ENCODE measurements at regions not wholly inside any gene's neighbourhood (a gene's known extent, or its start where the extent isn't known, plus 50 kb on each side); places are given as distances from the start of the nearest gene placed in this dataset.

DNA sequence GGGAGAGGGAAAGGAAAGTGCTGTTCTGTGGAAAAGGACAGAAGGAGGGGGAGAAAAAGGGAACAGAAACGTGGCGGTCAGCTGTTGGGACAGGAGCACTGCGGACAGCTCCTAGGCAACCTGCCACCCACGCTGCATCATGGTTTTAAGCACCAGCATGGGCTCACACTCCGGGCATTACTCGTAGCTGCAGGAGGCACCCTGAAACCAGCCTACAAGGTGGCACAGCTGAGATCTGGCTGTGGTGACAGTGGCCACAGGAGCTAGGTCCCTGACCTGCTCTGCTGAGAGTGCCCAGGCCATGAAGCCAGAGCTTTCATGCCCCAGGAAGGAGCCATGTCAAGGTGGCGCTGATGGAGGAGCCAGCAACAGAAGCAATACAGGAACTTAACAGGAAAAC is 161.4 kb upstream of the ST8SIA2 start:
- TF ChIP-seq RFX5 (IDR thresholded peaks at IDR 0.05; ENCODE audit: low read depth, low read length) (no peak), MXI1 (IDR thresholded peaks at IDR 0.05; ENCODE audit: borderline replicate concordance, low read depth, low read length) (no peak), POLR2A (IDR thresholded peaks at IDR 0.05; ENCODE audit: low read depth, low read length) (no peak), SMC3 (IDR thresholded peaks at IDR 0.05; ENCODE audit: low read depth, low read length) (no peak), CEBPB (IDR thresholded peaks at IDR 0.05; ENCODE audit: low read depth, low read length) (no peak), NFE2L2 (IDR thresholded peaks at IDR 0.05; ENCODE audit: low read depth, low read length) (no peak), CHD1 (IDR thresholded peaks at IDR 0.05; ENCODE audit: low read depth, low read length) (no peak), FOS (IDR thresholded peaks at IDR 0.05; ENCODE audit: low read depth, low read length) (no peak), RAD21 (IDR thresholded peaks at IDR 0.05; ENCODE audit: low read length) (no peak), MAFK (IDR thresholded peaks at IDR 0.05; ENCODE audit: low read depth, low read length) (no peak), BHLHE40 (IDR thresholded peaks at IDR 0.05; ENCODE audit: low read depth, low read length) (no peak)
- TF ChIP-seq, protein P1, sequence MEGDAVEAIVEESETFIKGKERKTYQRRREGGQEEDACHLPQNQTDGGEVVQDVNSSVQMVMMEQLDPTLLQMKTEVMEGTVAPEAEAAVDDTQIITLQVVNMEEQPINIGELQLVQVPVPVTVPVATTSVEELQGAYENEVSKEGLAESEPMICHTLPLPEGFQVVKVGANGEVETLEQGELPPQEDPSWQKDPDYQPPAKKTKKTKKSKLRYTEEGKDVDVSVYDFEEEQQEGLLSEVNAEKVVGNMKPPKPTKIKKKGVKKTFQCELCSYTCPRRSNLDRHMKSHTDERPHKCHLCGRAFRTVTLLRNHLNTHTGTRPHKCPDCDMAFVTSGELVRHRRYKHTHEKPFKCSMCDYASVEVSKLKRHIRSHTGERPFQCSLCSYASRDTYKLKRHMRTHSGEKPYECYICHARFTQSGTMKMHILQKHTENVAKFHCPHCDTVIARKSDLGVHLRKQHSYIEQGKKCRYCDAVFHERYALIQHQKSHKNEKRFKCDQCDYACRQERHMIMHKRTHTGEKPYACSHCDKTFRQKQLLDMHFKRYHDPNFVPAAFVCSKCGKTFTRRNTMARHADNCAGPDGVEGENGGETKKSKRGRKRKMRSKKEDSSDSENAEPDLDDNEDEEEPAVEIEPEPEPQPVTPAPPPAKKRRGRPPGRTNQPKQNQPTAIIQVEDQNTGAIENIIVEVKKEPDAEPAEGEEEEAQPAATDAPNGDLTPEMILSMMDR (conservative IDR thresholded peaks at IDR 0.05; ENCODE audit: low read depth, low read length): no peak
- TF ChIP-seq, protein P2, sequence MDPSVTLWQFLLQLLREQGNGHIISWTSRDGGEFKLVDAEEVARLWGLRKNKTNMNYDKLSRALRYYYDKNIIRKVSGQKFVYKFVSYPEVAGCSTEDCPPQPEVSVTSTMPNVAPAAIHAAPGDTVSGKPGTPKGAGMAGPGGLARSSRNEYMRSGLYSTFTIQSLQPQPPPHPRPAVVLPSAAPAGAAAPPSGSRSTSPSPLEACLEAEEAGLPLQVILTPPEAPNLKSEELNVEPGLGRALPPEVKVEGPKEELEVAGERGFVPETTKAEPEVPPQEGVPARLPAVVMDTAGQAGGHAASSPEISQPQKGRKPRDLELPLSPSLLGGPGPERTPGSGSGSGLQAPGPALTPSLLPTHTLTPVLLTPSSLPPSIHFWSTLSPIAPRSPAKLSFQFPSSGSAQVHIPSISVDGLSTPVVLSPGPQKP (IDR thresholded peaks at IDR 0.05; ENCODE audit: borderline replicate concordance, low read depth, low read length): no peak

Data from IMR-90 (cell line).